ENCODE measurements at regions not wholly inside any gene's neighbourhood (a gene's known extent, or its start where the extent isn't known, plus 50 kb on each side); places are given as distances from the start of the nearest gene placed in this dataset.

GRCh38 chr3:194738254-194739093 is 52.8 kb downstream of the FAM43A start:
- DNase-seq (ENCODE audit: low read depth in 2 of 2), result no peak

- DNase-seq (ENCODE audit: low read depth in 2 of 2), result no peak
Observed at GRCh38 chr3:194739498-194740284, 54.0 kb downstream of the FAM43A start.

- no peak for DNase-seq (ENCODE audit: low read depth in 2 of 2)
Observed at GRCh38 chr3:194740859-194741491, 55.3 kb downstream of the FAM43A start.

- no peak for DNase-seq (ENCODE audit: low read depth in 2 of 2)
Observed at GRCh38 chr3:194741916-194742315, 56.2 kb downstream of the FAM43A start.

- no peak for DNase-seq (ENCODE audit: low read depth in 2 of 2)
Observed at GRCh38 chr3:194744826-194745225, 59.1 kb downstream of the FAM43A start.

- no peak for DNase-seq (ENCODE audit: low read depth in 2 of 2)
Observed at GRCh38 chr3:194745422-194746184, 59.9 kb downstream of the FAM43A start.

GRCh38 chr3:194748225-194748624 is 62.5 kb downstream of the FAM43A start:
- DNase-seq (ENCODE audit: low read depth in 2 of 2), result no peak

GRCh38 chr3:194749631-194750490 is 64.2 kb downstream of the FAM43A start:
- DNase-seq (ENCODE audit: low read depth in 2 of 2), result no peak

- no peak for DNase-seq (ENCODE audit: low read depth in 2 of 2)
Observed at GRCh38 chr3:194750491-194750828, 64.8 kb downstream of the FAM43A start.

- DNase-seq (ENCODE audit: low read depth in 2 of 2), result no peak
Observed at GRCh38 chr3:194755671-194756459, 70.2 kb downstream of the FAM43A start.

- no peak for DNase-seq (ENCODE audit: low read depth in 2 of 2)
Observed at GRCh38 chr3:194756460-194756779, 70.7 kb downstream of the FAM43A start.

GRCh38 chr3:194756791-194757325 is 71.2 kb downstream of the FAM43A start:
- DNase-seq (ENCODE audit: low read depth in 2 of 2), result no peak

- DNase-seq (ENCODE audit: low read depth in 2 of 2), result no peak
Observed at GRCh38 chr3:194757647-194758061, 72.0 kb downstream of the FAM43A start.

GRCh38 chr3:194758716-194759115 is 73.0 kb downstream of the FAM43A start:
- DNase-seq (ENCODE audit: low read depth in 2 of 2), result no peak

GRCh38 chr3:194760494-194761137 is 74.9 kb downstream of the FAM43A start:
- no peak for DNase-seq (ENCODE audit: low read depth in 2 of 2)

GRCh38 chr3:194761384-194761783 is 75.7 kb downstream of the FAM43A start:
- no peak for DNase-seq (ENCODE audit: low read depth in 2 of 2)

GRCh38 chr3:194766845-194767244 is 81.2 kb downstream of the FAM43A start:
- DNase-seq (ENCODE audit: low read depth in 2 of 2), result no peak

GRCh38 chr3:194767446-194768207 is 81.9 kb downstream of the FAM43A start:
- DNase-seq (ENCODE audit: low read depth in 2 of 2), result no peak

GRCh38 chr3:194768586-194768985 is 82.9 kb downstream of the FAM43A start:
- no peak for DNase-seq (ENCODE audit: low read depth in 2 of 2)

Measured in stimulated activated CD8-positive, alpha-beta memory T cell treated with anti-CD3 and anti-CD28 coated beads, Interleukin-15, amount 100 ng/mL, for 4 hours (primary cell).